Stimulated activated CD4-positive, alpha-beta T cell treated with anti-CD3 and anti-CD28 coated beads, Interleukin-4, amount 100 ng/mL, for 48 hours (primary cell): ENCODE measurements at regions not wholly inside any gene's neighbourhood (a gene's known extent, or its start where the extent isn't known, plus 50 kb on each side); places are given as distances from the start of the nearest gene placed in this dataset.

Experiments used
- DNase-seq, 2 donors: peaks; one replicate each; pipeline ENCODE4 v3.0.0-alpha.2; 2020; ENCODE audit warnings: low read depth in 2 of 2

DNA sequence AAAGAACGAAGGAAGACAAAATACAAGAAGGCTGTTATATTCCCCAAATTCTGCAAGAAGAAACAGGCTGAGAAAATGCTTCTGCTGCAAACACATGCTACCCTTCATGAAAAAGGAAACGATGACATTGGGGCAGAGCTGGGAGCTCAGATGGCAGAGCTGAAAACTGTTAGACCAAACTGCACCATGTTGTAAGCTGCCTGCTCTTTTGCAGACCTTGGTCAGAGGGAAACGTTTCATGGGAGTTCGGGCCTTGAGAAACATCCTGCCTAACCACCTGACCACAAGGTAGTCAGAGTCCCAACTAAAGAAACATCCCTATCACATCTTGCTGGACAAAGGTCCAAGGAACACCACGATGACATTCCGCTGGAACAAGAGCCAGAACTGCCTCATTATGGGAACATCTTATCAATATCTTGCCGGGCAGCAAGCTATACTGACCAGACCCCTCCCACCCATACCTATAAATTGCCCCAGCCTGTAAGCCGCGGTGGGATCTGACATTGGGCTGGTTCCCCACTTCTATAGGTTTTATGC, 110.7 kb upstream of the CTSC start:
- no peak for DNase-seq

- no peak for DNase-seq
Measured at GRCh38 chr11:88447281-88447680, 109.7 kb upstream of the CTSC start.

- no peak for DNase-seq
Measured at GRCh38 chr11:88439356-88439755, 101.8 kb upstream of the CTSC start.

GRCh38 chr11:88438721-88439120, 101.2 kb upstream of the CTSC start:
- no peak for DNase-seq

- no peak for DNase-seq
Measured at GRCh38 chr11:88435415-88435814, 97.9 kb upstream of the CTSC start.

DNA sequence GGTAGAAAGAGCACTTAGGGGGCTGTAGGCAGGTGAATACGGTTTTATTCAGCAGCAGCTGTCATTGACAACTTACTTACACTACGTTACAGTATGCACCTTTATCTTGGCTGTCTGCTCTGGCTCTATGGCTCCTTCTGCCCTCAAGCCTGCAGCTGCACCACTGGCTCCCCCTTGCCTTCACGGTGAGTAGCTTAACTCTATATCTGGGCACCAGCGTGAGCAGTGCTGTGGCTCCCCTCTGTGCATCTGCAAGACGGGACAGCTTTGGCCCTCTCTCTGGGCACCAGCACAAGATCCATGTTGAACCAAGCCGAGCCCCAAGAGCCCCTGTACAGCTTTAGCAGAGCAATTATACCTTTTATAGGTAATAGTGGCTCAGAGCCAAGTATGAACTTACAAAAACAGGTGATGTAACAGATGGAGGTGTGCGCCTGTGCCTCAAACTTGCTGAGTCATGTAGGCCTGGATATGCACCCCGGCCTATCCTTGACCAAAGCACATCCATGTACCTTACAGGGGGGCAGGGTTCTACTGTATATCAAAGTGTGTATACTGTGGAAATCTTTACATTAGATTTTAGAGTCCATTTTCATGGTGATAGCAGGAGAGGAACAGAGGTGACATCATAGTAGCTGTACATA, 96.9 kb upstream of the CTSC start:
- no peak for DNase-seq

DNA sequence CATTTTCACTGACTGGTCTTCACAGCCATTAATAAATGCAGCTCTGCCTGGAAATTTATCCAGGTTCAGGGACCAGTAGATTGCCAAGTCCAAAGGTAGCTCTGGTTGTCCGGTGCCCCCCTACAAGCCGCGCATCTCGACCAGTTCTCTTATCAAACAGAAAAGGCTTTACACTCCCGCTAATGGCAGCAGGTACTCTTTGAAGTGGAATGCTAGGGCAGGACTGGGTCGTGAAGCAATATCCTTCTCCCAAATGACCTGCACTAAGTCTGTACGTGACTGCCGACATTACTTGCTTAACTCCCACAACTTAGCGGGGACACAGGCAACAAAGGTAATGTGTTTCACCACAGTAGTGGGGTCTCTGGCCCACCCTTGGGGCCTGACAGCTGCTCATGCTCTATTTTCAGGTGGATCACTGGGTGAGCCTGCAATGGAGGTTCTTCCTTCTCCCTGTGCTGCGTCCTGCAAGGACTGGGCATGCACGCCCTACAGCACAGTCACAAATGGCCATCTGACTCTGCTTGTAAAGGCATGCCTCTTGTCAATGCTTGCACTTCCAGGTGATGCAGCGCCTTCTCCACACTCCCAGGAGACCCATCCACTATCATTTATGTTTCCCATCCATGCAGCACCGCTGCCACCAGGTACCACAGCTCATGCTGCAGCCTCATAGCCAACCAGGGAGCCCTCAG, 96.1 kb upstream of the CTSC start:
- DNase-seq: no peak

DNA sequence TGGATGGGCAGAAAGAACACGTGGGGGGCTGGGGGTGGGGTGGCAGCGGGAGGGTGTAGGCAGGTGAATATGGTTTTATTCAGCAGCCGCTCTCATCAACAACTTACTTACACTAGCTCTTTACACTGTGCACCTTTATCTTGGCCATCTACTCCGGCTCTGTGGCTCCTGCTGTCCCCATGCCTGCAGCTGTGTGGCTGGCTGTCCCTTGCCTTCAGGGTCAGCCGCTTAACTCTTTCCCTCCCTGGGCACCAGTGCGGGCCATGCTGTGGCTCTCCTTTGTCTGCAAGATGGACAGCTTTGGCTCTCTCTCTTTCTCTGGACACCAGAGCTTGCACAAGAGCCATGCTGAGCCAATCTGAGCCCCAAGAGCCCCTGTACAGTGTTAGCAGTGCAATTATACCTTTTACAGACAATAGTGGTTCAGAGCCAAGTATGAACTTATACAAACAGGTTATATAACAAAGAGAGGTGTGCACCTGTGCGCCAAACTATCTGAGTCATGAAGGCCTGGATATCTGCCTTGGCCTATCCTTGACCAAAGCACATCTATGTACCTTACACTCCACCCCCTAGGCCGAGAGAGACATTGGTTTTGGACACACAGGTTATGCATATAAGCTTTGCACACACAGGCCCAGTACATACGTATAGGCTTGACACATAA, 94.3 kb upstream of the CTSC start:
- DNase-seq: no peak

DNA sequence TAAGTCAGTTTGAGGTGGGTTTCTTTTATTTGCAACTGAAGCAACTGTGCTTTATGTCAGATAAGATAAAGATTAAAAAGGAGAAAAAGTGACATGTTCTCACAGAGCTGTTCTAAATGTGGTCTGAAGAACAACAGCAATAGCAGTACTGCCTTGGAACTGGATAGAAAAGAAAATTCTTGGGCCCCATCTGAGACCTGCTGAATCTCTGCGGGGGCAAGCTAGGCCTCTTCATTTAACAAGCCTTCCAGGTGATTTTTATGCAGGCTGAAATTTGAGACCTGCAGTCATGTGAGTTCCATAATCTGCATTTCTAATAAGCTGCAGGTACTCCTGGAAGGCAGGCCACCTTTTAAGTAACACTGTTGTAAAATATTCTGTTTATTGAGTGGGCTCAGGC, 91.4 kb upstream of the CTSC start:
- DNase-seq: no peak

DNA sequence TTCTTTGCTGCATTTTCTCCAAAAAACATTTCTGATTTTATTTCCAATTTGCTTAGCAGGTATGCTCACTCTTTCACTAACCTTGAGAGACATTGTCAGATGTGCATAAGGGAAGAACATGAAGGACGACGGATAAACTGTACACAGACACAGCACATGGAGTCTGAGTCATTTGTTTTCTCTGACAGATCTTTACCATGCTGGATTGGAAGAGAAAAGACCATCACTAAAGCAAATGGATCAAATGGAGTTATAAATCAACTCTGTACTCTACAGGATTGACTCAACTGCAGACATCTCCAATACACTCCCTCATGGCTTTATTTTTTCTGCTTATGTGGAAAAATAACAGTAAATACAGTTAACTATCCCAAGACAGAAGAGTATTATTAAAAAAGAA, 90.2 kb upstream of the CTSC start:
- no peak for DNase-seq

DNA sequence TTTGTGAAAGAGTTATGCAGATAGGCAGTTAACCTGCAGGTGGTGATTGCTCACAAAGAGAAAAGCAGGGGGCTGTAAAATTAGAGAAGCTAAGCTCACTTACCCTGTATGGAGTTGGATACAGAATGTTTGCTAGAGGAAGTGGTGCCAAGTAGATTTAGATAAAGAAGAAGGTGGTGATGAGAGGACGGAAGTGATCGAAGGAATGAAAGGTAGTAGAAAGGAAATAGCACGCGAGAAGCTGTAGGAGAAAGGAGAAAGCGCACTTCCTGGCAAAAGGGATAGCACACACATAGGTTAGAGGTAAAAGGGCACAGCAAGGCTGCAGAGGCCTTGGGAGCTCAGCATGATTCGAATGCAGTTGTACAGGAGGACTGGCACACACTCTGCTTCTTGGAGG, 87.3 kb upstream of the CTSC start:
- no peak for DNase-seq

- peak in 1 of 2 donors; percentile 45 for DNase-seq
Measured at GRCh38 chr11:88421530-88421929, 84.0 kb upstream of the CTSC start.

DNA sequence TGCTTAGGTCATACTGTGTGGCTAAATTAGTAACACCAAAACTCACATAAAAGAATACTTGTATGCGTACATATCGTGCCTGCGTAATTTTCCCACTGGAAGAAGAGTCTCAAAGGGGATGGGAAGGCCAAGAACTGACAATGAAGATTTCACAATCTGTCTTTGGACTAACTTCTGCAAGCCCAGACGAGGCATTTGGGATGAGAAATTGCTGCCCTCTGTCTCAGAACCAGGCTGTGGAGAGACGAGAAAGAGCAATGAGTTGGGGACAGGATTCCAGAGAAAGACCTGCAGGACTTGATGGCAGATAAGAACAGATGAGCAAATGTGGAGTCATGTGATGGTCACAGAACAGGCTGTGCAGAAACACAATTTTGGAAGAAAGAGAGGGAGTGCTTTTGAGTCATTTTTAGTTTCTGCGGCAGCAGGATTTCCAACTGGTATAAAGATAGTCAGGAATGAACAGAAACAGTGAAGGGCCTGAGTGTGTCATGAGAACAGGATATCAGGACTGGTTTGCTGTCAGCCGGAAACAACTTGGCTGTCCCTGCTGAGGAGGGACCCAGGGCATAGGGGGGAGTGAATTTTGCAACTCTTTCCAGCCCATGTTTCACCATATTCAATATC, 82.7 kb upstream of the CTSC start:
- DNase-seq: no peak

- no peak for DNase-seq
Measured at GRCh38 chr11:88418508-88418907, 81.0 kb upstream of the CTSC start.

GRCh38 chr11:88415495-88415894, 78.0 kb upstream of the CTSC start:
- no peak for DNase-seq

DNA sequence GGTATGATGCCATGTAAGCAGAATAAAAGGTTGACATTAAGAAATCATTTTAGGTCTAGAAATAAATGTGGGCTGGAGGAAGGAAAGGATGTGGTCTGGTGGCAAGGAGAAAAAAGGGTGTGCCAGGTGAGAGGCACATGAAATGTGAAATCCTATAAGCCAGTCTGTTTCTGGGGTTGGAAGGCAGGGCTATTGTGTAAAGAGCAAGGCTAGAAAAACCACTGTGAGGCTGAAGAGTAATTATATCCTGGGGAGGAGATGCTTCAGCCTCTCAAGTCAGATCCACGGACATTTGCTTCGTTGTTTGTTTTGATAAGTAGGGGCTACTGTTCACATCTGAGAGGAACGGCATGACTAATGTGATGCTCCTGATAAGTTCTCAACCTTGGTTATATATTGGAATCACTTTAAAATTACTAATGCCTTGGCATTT, 77.5 kb upstream of the CTSC start:
- no peak for DNase-seq

DNA sequence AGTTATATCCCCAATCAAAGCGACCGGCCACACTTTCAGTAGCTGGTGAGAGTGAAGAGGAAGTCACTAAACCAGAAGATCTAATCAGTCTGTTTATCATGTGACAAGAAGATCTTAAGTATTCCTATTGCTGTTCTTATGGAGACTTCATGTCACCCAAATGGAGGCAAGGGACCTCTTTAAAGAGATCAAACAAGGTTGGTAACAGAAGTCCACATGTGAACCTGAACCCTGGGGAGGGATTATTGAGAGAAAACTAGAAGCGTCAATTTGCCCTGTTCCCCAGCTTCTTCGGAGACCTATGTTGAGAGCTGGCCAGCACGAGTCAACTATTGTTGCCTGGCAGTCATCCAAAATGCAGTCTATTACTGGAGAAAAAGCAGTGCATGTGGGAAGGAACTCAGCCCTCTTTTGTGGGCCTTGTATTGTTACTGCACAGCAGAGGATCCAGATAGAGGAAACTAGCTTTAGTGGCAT, 76.9 kb upstream of the CTSC start:
- no peak for DNase-seq

GRCh38 chr11:88411265-88411664, 73.7 kb upstream of the CTSC start:
- DNase-seq: no peak

- DNase-seq: no peak
Measured at GRCh38 chr11:88410656-88411055, 73.1 kb upstream of the CTSC start.

DNA sequence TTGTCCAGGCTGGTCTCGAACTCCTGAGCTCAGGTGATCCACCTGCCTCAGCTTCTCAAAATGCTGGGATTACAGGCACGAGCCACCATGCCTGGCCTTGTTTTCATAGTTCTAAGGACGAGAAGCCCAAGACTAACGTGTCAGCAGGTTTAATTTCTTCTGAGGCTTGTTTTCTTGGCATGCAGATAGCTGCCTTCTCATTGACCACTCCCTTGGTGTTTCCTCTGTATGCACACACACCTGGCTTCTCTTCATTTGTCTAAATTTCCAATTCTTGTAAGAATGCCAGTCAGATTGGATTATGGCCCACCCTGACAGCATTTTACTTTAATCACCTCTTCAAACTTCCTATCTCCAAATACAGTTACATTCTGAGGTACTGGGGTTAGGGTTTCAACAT, 72.5 kb upstream of the CTSC start:
- DNase-seq: no peak

GRCh38 chr11:88406876-88407275, 69.3 kb upstream of the CTSC start:
- DNase-seq: no peak

DNA sequence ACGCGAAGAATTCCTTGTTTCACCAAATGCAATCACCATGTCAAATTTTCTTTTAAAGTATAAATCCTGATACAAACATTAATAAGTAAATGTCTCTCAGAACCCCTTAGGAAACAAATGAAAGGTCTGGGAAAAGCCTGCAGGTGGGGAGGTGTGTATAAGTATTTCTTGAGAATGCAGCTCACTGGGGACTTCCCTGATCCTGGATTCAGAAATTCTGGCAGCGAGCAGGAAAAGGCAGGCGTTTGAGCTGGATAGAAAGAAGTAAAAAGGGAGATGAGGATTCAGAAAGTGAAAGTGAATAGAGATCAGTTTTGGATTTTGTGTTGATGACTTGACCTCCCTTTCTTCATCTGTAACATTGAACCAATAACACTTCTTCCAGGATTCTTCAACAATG, 68.3 kb upstream of the CTSC start:
- DNase-seq: no peak
